Transverse colon (tissue), 4 donors: ENCODE measurements at regions not wholly inside any gene's neighbourhood (a gene's known extent, or its start where the extent isn't known, plus 50 kb on each side); places are given as distances from the start of the nearest gene placed in this dataset.

Experiments
- DNase-seq: peaks from one replicate; pipeline ENCODE4 v3.0.0-alpha.2; 2019
- H3K27ac ChIP-seq, 4 donors: fragments of 200-600 bp; sonication (generic); 2 replicates each; pipeline ENCODE4 v1.5.1; 2016 to 2018; ENCODE audit warnings: inconsistent platforms in 4 of 4
- H3K27me3 ChIP-seq: fragments of 200-600 bp; sonication (generic); 2 replicates; pipeline ENCODE4 v1.5.1; 2017; ENCODE audit warnings: inconsistent platforms
- H3K36me3 ChIP-seq, 4 donors: fragments of 200-600 bp; sonication (generic); 2 replicates each; pipeline ENCODE4 v1.5.1; 2017 to 2019; ENCODE audit warnings: inconsistent platforms in 4 of 4
- H3K4me1 ChIP-seq, 4 donors: fragments of 200-600 bp; sonication (generic); 2 replicates each; pipeline ENCODE4 v1.5.1; 2017 to 2020; ENCODE audit warnings: inconsistent platforms in 4 of 4
- H3K4me3 ChIP-seq, 4 donors: fragments of 200-600 bp; sonication (generic); 1 replicate in 1 of 4; 2 replicates in 3 of 4; pipeline versions ENCODE4 v1.5.1 to v1.6.1; 2017 to 2019; ENCODE audit warnings: inconsistent platforms in 4 of 4
- H3K9me3 ChIP-seq, 2 donors: fragments of 200-600 bp; sonication (generic); 2 replicates each; pipeline ENCODE4 v1.5.1; 2017 to 2019; ENCODE audit warnings: inconsistent platforms in 2 of 2
- EP300 ChIP-seq: sonication (generic); formaldehyde crosslinking; IDR thresholded peaks from one replicate; pipeline ENCODE4 v1.6.1; 2017; ENCODE audit warnings: antibody characterized with exemption, low read depth
- POLR2A ChIP-seq: fragments of 450-650 bp; IDR thresholded peaks from one replicate; pipeline ENCODE4 v1.6.1; 2016; ENCODE audit warnings: antibody characterized with exemption, mild to moderate bottlenecking, moderate library complexity
- POLR2AphosphoS5 ChIP-seq, 3 donors: sonication (generic); formaldehyde crosslinking; IDR thresholded peaks; one replicate each; pipeline ENCODE4 v1.6.1; 2016; ENCODE audit warnings: antibody characterized with exemption in 3 of 3
- WGBS, 2 donors: methylation state at CpG; one replicate each; pipeline ENCODE4 v1.1.5; 2018; ENCODE audit warnings: low coverage in 1 of 2; 5-methylcytosine and 5-hydroxymethylcytosine counted together
- in situ Hi-C, 4 donors: fragments of 200-750 bp; cut with MboI; loops; one replicate each; pipeline versions ENCODE4 v1.15.0 to v1.15.1; 2017; ENCODE audit warnings: low sequenced_read_pairs in 3 of 4, low pct_ligation_motif_present in 1 of 4, low pct_unique_long_range_greater_than_20kb in 1 of 4
- intact Hi-C: fragments of 100-400 bp; cut with DNase I; formaldehyde crosslinking; loops from one replicate; pipeline ENCODE4 v1.15.1; 2023; ENCODE audit warnings: low total_unique reads
- TF ChIP-seq, protein P1 (sequence below), 5 experiments: fragments of 200-600 bp in 3 of 5; fragments of 450-650 bp in 2 of 5; sonication (generic) in 3 of 5; IDR thresholded peaks; 1 replicate in 2 of 5; 2 replicates in 3 of 5; pipeline ENCODE4 v1.5.1; 2016 to 2017; ENCODE audit warnings: antibody characterized with exemption in 5 of 5, inconsistent platforms in 3 of 5, mild to moderate bottlenecking in 2 of 5, moderate library complexity in 1 of 5

DNA sequence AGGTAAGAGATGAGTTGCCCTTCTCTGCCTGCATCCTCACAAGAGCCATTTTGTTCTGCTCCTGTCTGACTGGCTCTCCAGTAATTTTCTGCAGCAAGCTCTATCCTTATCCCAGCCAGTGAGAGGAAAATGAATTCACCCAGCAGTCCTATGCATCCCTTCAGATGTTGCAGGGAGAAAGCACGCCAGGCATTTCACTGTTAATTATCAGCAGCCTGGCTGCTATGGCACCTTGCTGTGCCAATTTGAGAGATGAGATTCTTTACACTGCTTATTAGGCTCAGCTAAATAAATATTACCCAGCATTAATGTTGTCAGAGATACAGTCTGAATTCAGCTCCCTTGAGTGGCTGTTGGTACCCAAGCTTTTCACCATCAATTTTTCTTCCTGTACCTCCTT lies 61.1 kb upstream of the SNAP25 start:
- no peaks in the 10 kb centered on the region for H3K4me1 ChIP-seq
- no peak overlapping the region for H3K27ac ChIP-seq
- TF ChIP-seq POLR2AphosphoS5 (IDR thresholded peaks at IDR 0.05) (no peak), EP300 (no peak), POLR2A (no peak)
- TF ChIP-seq, protein P1, sequence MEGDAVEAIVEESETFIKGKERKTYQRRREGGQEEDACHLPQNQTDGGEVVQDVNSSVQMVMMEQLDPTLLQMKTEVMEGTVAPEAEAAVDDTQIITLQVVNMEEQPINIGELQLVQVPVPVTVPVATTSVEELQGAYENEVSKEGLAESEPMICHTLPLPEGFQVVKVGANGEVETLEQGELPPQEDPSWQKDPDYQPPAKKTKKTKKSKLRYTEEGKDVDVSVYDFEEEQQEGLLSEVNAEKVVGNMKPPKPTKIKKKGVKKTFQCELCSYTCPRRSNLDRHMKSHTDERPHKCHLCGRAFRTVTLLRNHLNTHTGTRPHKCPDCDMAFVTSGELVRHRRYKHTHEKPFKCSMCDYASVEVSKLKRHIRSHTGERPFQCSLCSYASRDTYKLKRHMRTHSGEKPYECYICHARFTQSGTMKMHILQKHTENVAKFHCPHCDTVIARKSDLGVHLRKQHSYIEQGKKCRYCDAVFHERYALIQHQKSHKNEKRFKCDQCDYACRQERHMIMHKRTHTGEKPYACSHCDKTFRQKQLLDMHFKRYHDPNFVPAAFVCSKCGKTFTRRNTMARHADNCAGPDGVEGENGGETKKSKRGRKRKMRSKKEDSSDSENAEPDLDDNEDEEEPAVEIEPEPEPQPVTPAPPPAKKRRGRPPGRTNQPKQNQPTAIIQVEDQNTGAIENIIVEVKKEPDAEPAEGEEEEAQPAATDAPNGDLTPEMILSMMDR (IDR thresholded peaks at IDR 0.05) = no peak
- H3K9me3 ChIP-seq = no peaks in the 10 kb centered on the region
- no peak for DNase-seq
- 60% methylated on average over 1 of the region's 1 CpG; no CpG with 5 or more reads in 1 of the 2 donors for WGBS, 2 donors
- no peaks in the 10 kb centered on the region for H3K27me3 ChIP-seq
- in situ Hi-C loops = no loop called here
- no peaks in the 10 kb centered on the region for H3K36me3 ChIP-seq
- intact Hi-C loops = no loop called here
- H3K4me3 ChIP-seq = no peak overlapping the region

DNA sequence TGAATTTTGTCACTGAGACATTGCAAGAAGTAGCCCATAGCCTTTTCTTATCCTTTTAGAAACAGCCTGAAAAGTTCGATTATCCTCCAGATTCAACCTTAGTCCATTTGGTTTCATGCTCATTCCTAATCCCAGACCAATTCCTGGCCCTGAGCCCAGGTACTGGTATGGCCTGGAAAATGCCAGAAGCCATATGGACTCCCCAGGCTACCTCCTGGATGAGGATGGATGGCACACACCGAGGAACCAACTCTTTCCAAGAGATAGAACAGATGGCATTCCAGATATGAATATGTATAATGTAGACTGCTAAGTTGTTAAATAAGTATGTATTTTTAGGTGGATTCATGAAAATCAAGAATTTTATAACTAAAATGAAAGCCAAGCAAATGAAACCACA lies 51.6 kb upstream of the SNAP25 start:
- Histone ChIP-seq H3K9me3 (no peaks in the 10 kb centered on the region), H3K27ac (no peak overlapping the region), H3K4me3 (no peak overlapping the region), H3K27me3 (peaks cover 15% of the 10 kb centered on the region), H3K4me1 (peaks cover 0 to 5% (median under 1%) of the 10 kb centered on the region in 4 donors), H3K36me3 (no peaks in the 10 kb centered on the region)
- 73 to 94% methylated on average over 2 of the region's 2 CpGs for WGBS, 2 donors
- TF ChIP-seq POLR2A (no peak), POLR2AphosphoS5 (IDR thresholded peaks at IDR 0.05) (no peak), EP300 (no peak)
- TF ChIP-seq, protein P1 (IDR thresholded peaks at IDR 0.05) = no peak
- DNase-seq = no peak
- in situ Hi-C loops = no loop called here
- intact Hi-C loops = no loop called here

DNA sequence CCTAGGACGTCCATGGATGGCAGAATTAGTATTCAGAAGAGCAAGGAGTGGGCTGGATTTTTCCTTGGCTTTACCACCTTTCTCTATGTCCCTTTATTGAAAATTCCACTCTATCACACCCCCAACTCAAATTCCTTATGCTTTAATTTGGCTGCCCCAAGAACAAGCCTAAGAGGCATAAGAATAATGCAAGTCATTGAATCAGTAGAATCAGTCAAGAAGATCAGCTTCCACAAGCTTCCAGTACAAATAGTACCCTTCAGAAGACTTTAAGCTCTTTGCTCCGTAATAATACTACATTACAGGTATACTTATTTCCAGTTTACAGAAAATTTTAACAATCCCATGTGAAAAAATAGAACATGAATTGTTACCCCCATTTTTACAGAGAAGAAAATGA lies 51.0 kb upstream of the SNAP25 start:
- H3K4me3 ChIP-seq = no peak overlapping the region
- H3K9me3 ChIP-seq = no peaks in the 10 kb centered on the region
- H3K4me1 ChIP-seq = peaks cover 0 to 11% (median 5%) of the 10 kb centered on the region in 4 donors
- WGBS, 2 donors = 80 to 90% methylated on average over 2 of the region's 2 CpGs
- intact Hi-C loops (no loop called here), in situ Hi-C loops (no loop called here)
- TF ChIP-seq EP300 (no peak), POLR2AphosphoS5 (IDR thresholded peaks at IDR 0.05) (no peak), POLR2A (no peak)
- TF ChIP-seq, protein P1 (IDR thresholded peaks at IDR 0.05) = no peak
- peaks cover 21% of the 10 kb centered on the region for H3K27me3 ChIP-seq
- H3K27ac ChIP-seq = no peak overlapping the region
- no peaks in the 10 kb centered on the region for H3K36me3 ChIP-seq
- no peak for DNase-seq
